GM23248 (cell line): ENCODE measurements at regions not wholly inside any gene's neighbourhood (a gene's known extent, or its start where the extent isn't known, plus 50 kb on each side); places are given as distances from the start of the nearest gene placed in this dataset.

ENCODE experiments used
- DNase-seq: peaks from one replicate; pipeline ENCODE4 v3.0.0-alpha.2; 2015
- H2AFZ ChIP-seq: fragments of 200-600 bp; sonication (generic); 2 replicates; pipeline ENCODE4 v1.6.1; 2016; ENCODE audit warnings: antibody characterized with exemption
- H3F3A ChIP-seq: fragments of 200-600 bp; sonication (generic); 2 replicates; pipeline ENCODE4 v1.6.1; 2016; ENCODE audit warnings: mild to moderate bottlenecking, antibody characterized with exemption, mixed run types; ENCODE audit not compliant: insufficient read depth
- H3K27ac ChIP-seq: fragments of 200-600 bp; sonication (generic); 2 replicates; pipeline ENCODE4 v1.5.1; 2016; ENCODE audit warnings: mild to moderate bottlenecking
- H3K27me3 ChIP-seq: fragments of 200-600 bp; sonication (generic); replicated peaks from 2 replicates; pipeline ENCODE4 v1.6.1; 2016; ENCODE audit warnings: mild to moderate bottlenecking; ENCODE audit not compliant: insufficient read depth
- H3K36me3 ChIP-seq: fragments of 200-600 bp; sonication (generic); 2 replicates; pipeline ENCODE4 v1.6.1; 2016; ENCODE audit warnings: low read depth, mild to moderate bottlenecking
- H3K4me1 ChIP-seq: fragments of 200-600 bp; sonication (generic); 2 replicates; pipeline ENCODE4 v1.6.1; 2016; ENCODE audit warnings: mild to moderate bottlenecking; ENCODE audit not compliant: insufficient read depth
- H3K4me2 ChIP-seq: fragments of 200-600 bp; sonication (generic); one replicate; pipeline ENCODE4 v1.6.1; 2016; ENCODE audit warnings: mild to moderate bottlenecking; ENCODE audit not compliant: unreplicated experiment
- H3K4me3 ChIP-seq: fragments of 200-600 bp; sonication (generic); 2 replicates; pipeline ENCODE4 v1.5.1; 2016; ENCODE audit warnings: mild to moderate bottlenecking
- H3K79me2 ChIP-seq: fragments of 200-600 bp; sonication (generic); 2 replicates; pipeline ENCODE4 v1.6.1; 2016; ENCODE audit warnings: mild to moderate bottlenecking; ENCODE audit not compliant: insufficient read depth
- H3K9ac ChIP-seq: fragments of 200-600 bp; sonication (generic); 2 replicates; pipeline ENCODE4 v1.6.1; 2016; ENCODE audit warnings: mild to moderate bottlenecking
- H3K9me2 ChIP-seq: fragments of 200-600 bp; sonication (generic); 2 replicates; pipeline ENCODE4 v1.6.1; 2016; ENCODE audit warnings: mixed run types, mild to moderate bottlenecking, moderate library complexity; ENCODE audit not compliant: insufficient read depth
- H3K9me3 ChIP-seq: fragments of 200-600 bp; sonication (generic); one replicate; pipeline ENCODE4 v1.6.1; 2017; ENCODE audit warnings: low read depth
- H4K20me1 ChIP-seq: fragments of 200-600 bp; sonication (generic); 2 replicates; pipeline ENCODE4 v1.6.0; 2016; ENCODE audit not compliant: insufficient read depth
- EZH2 ChIP-seq: fragments of 200-600 bp; sonication (generic); IDR thresholded peaks from 2 replicates; pipeline ENCODE4 v1.6.1; 2018; ENCODE audit warnings: antibody characterized with exemption, mild to moderate bottlenecking; ENCODE audit not compliant: insufficient read depth, poor library complexity, severe bottlenecking
- EZH2phosphoT487 ChIP-seq: fragments of 200-600 bp; sonication (generic); IDR thresholded peaks from 2 replicates; pipeline ENCODE4 v1.6.1; 2018; ENCODE audit warnings: antibody characterized with exemption, moderate library complexity, mild to moderate bottlenecking, low read depth; ENCODE audit not compliant: insufficient read depth
- WGBS, 2 experiments: methylation state at CpG; one replicate each; pipeline ENCODE4 v1.1.6; 2015 to 2017; ENCODE audit warnings: low lambda C conversion rate in 2 of 2, low coverage in 1 of 2; ENCODE audit errors: missing lambda C conversion rate in 2 of 2; 5-methylcytosine and 5-hydroxymethylcytosine counted together
- in situ Hi-C: fragments of 300-500 bp; cut with MboI; formaldehyde crosslinking; loops from 2 replicates; pipeline ENCODE4 v1.15.0; 2020

- Histone ChIP-seq H2AFZ (no peak overlapping the region), H3K9ac (no peak overlapping the region), H3K27ac (peak overlapping the region; percentile 18; the same call in 1 of the 2 replicates), H3K9me2 (no peaks in the 10 kb centered on the region), H3K4me2 (no peak overlapping the region), H3K79me2 (no peaks in the 10 kb centered on the region), H3K4me1 (peaks cover 22% of the 10 kb centered on the region), H4K20me1 (no peaks in the 10 kb centered on the region), H3K4me3 (no peak overlapping the region), H3K27me3 (no peaks in the 10 kb centered on the region), H3K9me3 (no peaks in the 10 kb centered on the region), H3K36me3 (no peaks in the 10 kb centered on the region), H3F3A (peaks cover 9% of the 10 kb centered on the region)
- WGBS, 2 experiments = 87 to 97% methylated on average over 1 of the region's 1 CpG
- DNase-seq = no peak
- TF ChIP-seq EZH2 (no peak), EZH2phosphoT487 (no peak)
- in situ Hi-C loops = no loop called here
Measured at GRCh38 chr2:223415071-223415470, 187.1 kb downstream of the SCG2 start.

GRCh38 chr2:223416815-223417610 lies 185.1 kb downstream of the SCG2 start:
- Histone ChIP-seq H3K9me2 (no peaks in the 10 kb centered on the region), H3K4me2 (peak overlapping the region; percentile 32), H3K36me3 (no peaks in the 10 kb centered on the region), H3K27me3 (no peaks in the 10 kb centered on the region), H3K79me2 (no peaks in the 10 kb centered on the region), H3K4me3 (no peak overlapping the region), H2AFZ (peak overlapping the region; percentile 20; the same call in 1 of the 2 replicates), H3K9me3 (no peaks in the 10 kb centered on the region), H3K4me1 (peaks cover 22% of the 10 kb centered on the region), H3K9ac (no peak overlapping the region), H3F3A (peaks cover 9% of the 10 kb centered on the region), H4K20me1 (no peaks in the 10 kb centered on the region), H3K27ac (peak overlapping the region; percentile 44)
- peak; percentile 62 for DNase-seq
- WGBS, 2 experiments = 16 to 19% methylated on average over 8 of the region's 8 CpGs
- in situ Hi-C loops = no loop called here
- TF ChIP-seq EZH2 (no peak), EZH2phosphoT487 (no peak)

- H4K20me1 ChIP-seq = no peaks in the 10 kb centered on the region
- H3F3A ChIP-seq = peaks cover 9% of the 10 kb centered on the region
- H3K36me3 ChIP-seq = no peaks in the 10 kb centered on the region
- no peaks in the 10 kb centered on the region for H3K27me3 ChIP-seq
- H3K4me1 ChIP-seq = peaks cover 22% of the 10 kb centered on the region
- no peak for TF ChIP-seq EZH2phosphoT487
- TF ChIP-seq EZH2 = no peak
- no peaks in the 10 kb centered on the region for H3K9me3 ChIP-seq
- no peaks in the 10 kb centered on the region for H3K9me2 ChIP-seq
- no peak overlapping the region for H3K9ac ChIP-seq
- 60 to 68% methylated on average over 6 of the region's 6 CpGs for WGBS, 2 experiments
- H3K4me2 ChIP-seq = no peak overlapping the region
- H3K79me2 ChIP-seq = no peaks in the 10 kb centered on the region
- H3K4me3 ChIP-seq = no peak overlapping the region
- H3K27ac ChIP-seq = no peak overlapping the region
- in situ Hi-C loops = no loop called here
- no peak for DNase-seq
- H2AFZ ChIP-seq = no peak overlapping the region
Measured at GRCh38 chr2:223418131-223418530, 184.0 kb downstream of the SCG2 start.

- Histone ChIP-seq H3K79me2 (no peaks in the 10 kb centered on the region), H3K27me3 (no peaks in the 10 kb centered on the region), H3K9ac (no peak overlapping the region), H3K36me3 (no peaks in the 10 kb centered on the region), H4K20me1 (no peaks in the 10 kb centered on the region), H3F3A (peaks cover 9% of the 10 kb centered on the region), H2AFZ (no peak overlapping the region), H3K4me2 (no peak overlapping the region), H3K9me2 (no peaks in the 10 kb centered on the region), H3K27ac (no peak overlapping the region), H3K9me3 (no peaks in the 10 kb centered on the region), H3K4me3 (no peak overlapping the region), H3K4me1 (peaks cover 22% of the 10 kb centered on the region)
- in situ Hi-C loops = no loop called here
- no peak for DNase-seq
- WGBS, 2 experiments = 58 to 59% methylated on average over 1 of the region's 1 CpG
- TF ChIP-seq EZH2 = no peak
- no peak for TF ChIP-seq EZH2phosphoT487
Measured at GRCh38 chr2:223418604-223419199, 183.5 kb downstream of the SCG2 start.
